Ovary (tissue), 7 donors: ENCODE measurements at regions not wholly inside any gene's neighbourhood (a gene's known extent, or its start where the extent isn't known, plus 50 kb on each side); places are given as distances from the start of the nearest gene placed in this dataset.

ENCODE experiments used
- DNase-seq, 5 donors: peaks; one replicate each; pipeline ENCODE4 v3.0.0-alpha.2; 2019 to 2020
- H3K27ac ChIP-seq, 2 donors: fragments of 200-600 bp; one replicate each; pipeline versions ENCODE4 v1.5.1 to v1.8.0; 2019 to 2022
- H3K27me3 ChIP-seq: fragments of 200-600 bp; one replicate; pipeline ENCODE4 v1.8.0; 2022
- H3K36me3 ChIP-seq: fragments of 200-600 bp; sonication (generic); one replicate; pipeline ENCODE4 v1.5.1; 2019
- H3K4me1 ChIP-seq: one replicate; pipeline ENCODE4 v1.8.1; 2013; ENCODE audit warnings: mild to moderate bottlenecking, moderate library complexity; ENCODE audit not compliant: insufficient read depth
- H3K4me3 ChIP-seq: fragments of 200-600 bp; sonication (generic); one replicate; pipeline ENCODE4 v1.5.1; 2017
- H3K9me3 ChIP-seq, 2 donors: fragments of 200-600 bp in 1 of 2; sonication (generic) in 1 of 2; one replicate each; pipeline versions ENCODE4 v1.5.1 to v1.8.1; 2013 to 2019; ENCODE audit warnings: mild to moderate bottlenecking in 1 of 2, moderate library complexity in 1 of 2
- EP300 ChIP-seq: sonication (generic); formaldehyde crosslinking; IDR thresholded peaks from one replicate; pipeline ENCODE4 v1.6.1; 2017; ENCODE audit warnings: antibody characterized with exemption
- POLR2A ChIP-seq: fragments of 450-650 bp; IDR thresholded peaks from one replicate; pipeline ENCODE4 v1.6.1; 2017; ENCODE audit warnings: antibody characterized with exemption, mild to moderate bottlenecking, moderate library complexity
- WGBS, 3 donors: extraction: QIAGEN DNeasy Blood & Tissue Kit in 1 of 3; methylation state at CpG; one replicate each; pipeline versions ENCODE4 v1.1.5 to v1.1.7; 2013 to 2017; 5-methylcytosine and 5-hydroxymethylcytosine counted together
- intact Hi-C, 4 donors: fragments of 100-400 bp; cut with DNase I; formaldehyde crosslinking; loops; one replicate each; pipeline versions ENCODE4 v1.11.0 to v1.15.1; 2022 to 2023
- TF ChIP-seq, protein P1 (sequence below), 3 donors: fragments of 450-650 bp in 2 of 3; fragments of 200-600 bp in 1 of 3; IDR thresholded peaks; one replicate each; pipeline versions ENCODE4 v1.5.1 to v1.8.0; 2016 to 2022; ENCODE audit warnings: antibody characterized with exemption in 3 of 3, mild to moderate bottlenecking in 1 of 3
- donor health status: DM: no; HTN: no; CAD: no; lungs with moderate emphysema.
- donor health status: DM: no; HTN: no; CAD: no.
- donor health status: Bipolar disorder and iron deficiency.
- donor health status: DM: no; HTN: no; CAD: no.
- donor health status: DM: yes; HTN: yes; CAD: no.

DNA sequence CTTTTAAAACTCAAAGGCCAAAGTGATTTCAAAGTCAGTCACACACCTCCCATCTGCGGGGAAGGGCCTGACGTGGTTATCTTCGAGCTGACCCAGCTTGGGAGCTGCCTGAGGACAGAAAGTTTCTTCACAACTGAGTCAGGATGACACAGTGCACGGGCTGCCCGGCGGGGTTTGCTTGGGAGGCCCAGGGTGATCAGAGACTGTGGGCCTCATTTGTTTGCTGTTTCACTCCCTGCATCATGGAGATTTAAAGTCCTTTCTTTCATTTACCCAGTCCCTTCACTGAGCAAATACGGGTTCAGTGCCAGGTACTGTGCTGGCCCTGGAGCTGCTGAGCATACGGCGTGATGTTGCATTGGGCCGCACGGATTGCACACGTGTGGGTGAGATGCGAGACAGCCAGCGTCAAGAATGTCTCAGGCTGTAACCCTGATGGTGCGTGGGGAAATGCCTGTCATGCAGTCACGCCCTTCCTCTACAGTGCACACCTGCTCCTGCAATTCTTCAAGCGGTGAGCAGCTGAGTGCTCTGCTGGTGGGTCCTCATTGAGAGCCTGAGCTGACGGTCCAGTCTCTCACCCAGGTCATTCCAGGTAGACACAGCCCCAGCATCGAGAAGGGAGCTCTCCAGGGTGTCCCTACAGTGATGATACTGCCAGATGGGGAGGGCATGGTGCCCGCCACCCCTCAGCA is 82.7 kb upstream of the PMEPA1 start:
- Histone ChIP-seq H3K4me1 (peaks cover 2% of the 10 kb centered on the region), H3K36me3 (no peaks in the 10 kb centered on the region), H3K4me3 (no peak overlapping the region), H3K27ac (no peak overlapping the region), H3K27me3 (no peaks in the 10 kb centered on the region), H3K9me3 (no peaks in the 10 kb centered on the region)
- 81 to 89% (median 82%) methylated on average over 20 of the region's 20 CpGs for WGBS, 3 donors
- intact Hi-C loops, result no loop called here
- no peak for DNase-seq
- no peak for TF ChIP-seq EP300
- no peak for TF ChIP-seq POLR2A
- TF ChIP-seq, protein P1, sequence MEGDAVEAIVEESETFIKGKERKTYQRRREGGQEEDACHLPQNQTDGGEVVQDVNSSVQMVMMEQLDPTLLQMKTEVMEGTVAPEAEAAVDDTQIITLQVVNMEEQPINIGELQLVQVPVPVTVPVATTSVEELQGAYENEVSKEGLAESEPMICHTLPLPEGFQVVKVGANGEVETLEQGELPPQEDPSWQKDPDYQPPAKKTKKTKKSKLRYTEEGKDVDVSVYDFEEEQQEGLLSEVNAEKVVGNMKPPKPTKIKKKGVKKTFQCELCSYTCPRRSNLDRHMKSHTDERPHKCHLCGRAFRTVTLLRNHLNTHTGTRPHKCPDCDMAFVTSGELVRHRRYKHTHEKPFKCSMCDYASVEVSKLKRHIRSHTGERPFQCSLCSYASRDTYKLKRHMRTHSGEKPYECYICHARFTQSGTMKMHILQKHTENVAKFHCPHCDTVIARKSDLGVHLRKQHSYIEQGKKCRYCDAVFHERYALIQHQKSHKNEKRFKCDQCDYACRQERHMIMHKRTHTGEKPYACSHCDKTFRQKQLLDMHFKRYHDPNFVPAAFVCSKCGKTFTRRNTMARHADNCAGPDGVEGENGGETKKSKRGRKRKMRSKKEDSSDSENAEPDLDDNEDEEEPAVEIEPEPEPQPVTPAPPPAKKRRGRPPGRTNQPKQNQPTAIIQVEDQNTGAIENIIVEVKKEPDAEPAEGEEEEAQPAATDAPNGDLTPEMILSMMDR (IDR thresholded peaks at IDR 0.05), result no peak

DNA sequence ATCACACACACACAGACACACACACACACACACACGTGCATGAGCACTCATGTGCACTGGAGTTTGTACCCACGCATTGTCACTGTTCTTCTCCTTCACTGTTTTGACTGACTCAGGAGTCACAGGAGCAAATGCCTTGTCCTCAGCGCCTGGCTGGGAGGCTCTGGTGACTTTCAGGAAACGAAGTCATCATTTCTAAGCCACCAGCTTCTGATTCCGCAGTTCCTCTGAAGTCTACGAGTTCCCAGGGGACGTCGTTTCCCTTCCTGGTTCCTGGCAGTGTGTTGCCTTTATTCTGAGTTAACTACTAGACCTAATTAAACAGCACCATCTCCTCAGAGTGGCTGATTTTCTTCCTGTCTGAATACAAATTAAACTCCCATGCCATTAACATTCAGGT is 82.2 kb upstream of the PMEPA1 start:
- no peaks in the 10 kb centered on the region for H3K27me3 ChIP-seq
- H3K4me3 ChIP-seq, result no peak overlapping the region
- no peak for DNase-seq
- no peak for TF ChIP-seq EP300
- TF ChIP-seq POLR2A, result no peak
- TF ChIP-seq, protein P1 (IDR thresholded peaks at IDR 0.05), result no peak
- no peaks in the 10 kb centered on the region for H3K36me3 ChIP-seq
- H3K27ac ChIP-seq, result no peak overlapping the region
- 68 to 78% (median 71%) methylated on average over 8 of the region's 8 CpGs for WGBS, 3 donors
- intact Hi-C loops, result no loop called here
- H3K9me3 ChIP-seq, result no peaks in the 10 kb centered on the region
- H3K4me1 ChIP-seq, result peaks cover 8% of the 10 kb centered on the region

DNA sequence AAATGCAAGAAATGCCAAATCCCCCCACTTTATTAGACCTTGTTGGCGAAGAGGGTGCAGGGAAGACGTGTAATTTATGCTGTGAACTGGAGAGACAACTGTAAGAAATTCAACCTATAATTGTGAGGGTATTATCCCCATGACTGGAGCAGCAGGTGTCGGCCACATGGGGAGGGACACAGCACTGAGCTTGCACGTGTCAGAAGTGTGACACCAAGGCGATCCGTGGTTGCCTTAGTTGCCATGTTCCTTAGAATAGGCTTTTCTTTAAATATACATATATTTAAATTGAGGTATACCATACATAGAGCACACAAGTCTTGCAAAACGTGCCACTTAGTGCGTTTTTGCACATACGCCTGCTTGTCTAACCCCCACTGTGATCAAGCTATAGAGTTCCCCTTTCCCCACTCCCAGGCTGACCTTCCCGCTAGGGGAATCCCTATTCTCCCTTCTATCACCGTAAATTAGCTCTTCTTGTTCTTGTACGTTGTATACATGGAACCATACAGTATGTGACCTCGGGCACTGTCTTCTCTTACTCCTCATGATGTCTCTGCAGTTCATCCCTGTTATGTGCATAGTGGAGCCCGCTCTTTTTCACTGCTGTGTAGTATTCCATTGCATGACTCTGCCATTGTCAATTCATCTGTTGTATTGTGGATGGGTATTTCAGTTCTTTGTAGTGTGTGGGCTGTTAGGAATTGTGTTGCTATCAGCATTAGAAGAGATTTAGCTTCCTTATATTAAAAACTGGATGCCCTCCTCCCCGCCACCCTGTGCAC is 81.6 kb upstream of the PMEPA1 start:
- Histone ChIP-seq H3K4me3 (no peak overlapping the region), H3K4me1 (peaks cover 9% of the 10 kb centered on the region), H3K27me3 (no peaks in the 10 kb centered on the region), H3K27ac (no peak overlapping the region), H3K9me3 (no peaks in the 10 kb centered on the region), H3K36me3 (no peaks in the 10 kb centered on the region)
- WGBS, 3 donors, result 90 to 91% (median 91%) methylated on average over 15 of the region's 15 CpGs
- intact Hi-C loops, result no loop called here
- TF ChIP-seq POLR2A, result no peak
- DNase-seq, result no peak

DNA sequence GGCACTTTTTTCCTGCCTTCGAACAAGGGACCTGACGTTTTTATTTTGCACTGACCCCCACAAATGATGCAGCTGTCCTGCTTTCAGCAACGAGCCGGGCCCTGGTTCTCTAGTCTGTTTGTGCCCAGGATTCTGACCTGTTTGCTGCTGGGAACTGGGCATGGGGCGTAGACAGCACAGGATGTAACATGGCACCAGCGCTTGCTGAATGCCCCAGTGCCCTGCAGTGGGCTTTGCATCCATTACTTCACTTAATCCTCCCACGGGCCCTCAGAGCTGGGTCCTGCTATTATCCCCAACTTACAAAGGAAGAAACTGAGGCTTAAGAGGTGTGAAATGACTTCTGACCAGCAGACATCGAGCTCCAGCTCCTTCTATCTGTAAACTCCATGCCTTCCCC is 80.4 kb upstream of the PMEPA1 start:
- H3K9me3 ChIP-seq, result no peaks in the 10 kb centered on the region
- TF ChIP-seq EP300 (no peak), POLR2A (no peak)
- TF ChIP-seq, protein P1 (IDR thresholded peaks at IDR 0.05), result no peak
- no peak overlapping the region for H3K27ac ChIP-seq
- H3K4me1 ChIP-seq, result peaks cover 9% of the 10 kb centered on the region
- intact Hi-C loops, result no loop called here
- DNase-seq, result peak in 1 of 5 donors; percentile 5
- no peaks in the 10 kb centered on the region for H3K27me3 ChIP-seq
- no peaks in the 10 kb centered on the region for H3K36me3 ChIP-seq
- 80 to 84% (median 83%) methylated on average over 8 of the region's 8 CpGs for WGBS, 3 donors
- H3K4me3 ChIP-seq, result no peak overlapping the region
